WTC11 (cell line): ENCODE measurements at regions not wholly inside any gene's neighbourhood (a gene's known extent, or its start where the extent isn't known, plus 50 kb on each side); places are given as distances from the start of the nearest gene placed in this dataset.

ENCODE experiments used
- ATAC-seq: fragments of 200-7000 bp; cut with Tn5 transposase; 2 replicates; pipeline ENCODE4 v1.10.0; 2021; ENCODE audit warnings: mild to moderate bottlenecking, moderate library complexity
- CTCF ChIA-PET: fragments of 300-600 bp; sonication (Branson Sonifier 250); formaldehyde crosslinking; loops from one replicate; lab custom pipeline; 2021; ENCODE audit warnings: antibody characterized with exemption; lab: Charles Lee
- POLR2A ChIA-PET: fragments of 350-600 bp; sonication (Branson Sonifier 250); formaldehyde crosslinking; loops from one replicate; lab custom pipeline; 2021; ENCODE audit warnings: antibody characterized with exemption; lab: Charles Lee
- DNase-seq: peaks from one replicate; pipeline ENCODE4 v3.0.0; 2021; ENCODE audit warnings: low spot score
- H3K27ac Mint-ChIP-seq: 2 replicates; pipeline ENCODE4 v1.8.0; 2021; ENCODE audit warnings: mixed read lengths
- H3K27me3 Mint-ChIP-seq: 2 replicates; pipeline ENCODE4 v1.8.0; 2021; ENCODE audit warnings: low read depth, mild to moderate bottlenecking, moderate library complexity, mixed read lengths
- H3K36me3 Mint-ChIP-seq: 2 replicates; pipeline ENCODE4 v1.8.0; 2021; ENCODE audit warnings: mixed read lengths
- H3K4me1 Mint-ChIP-seq: 2 replicates; pipeline ENCODE4 v1.8.0; 2022; ENCODE audit warnings: mixed read lengths
- H3K4me3 Mint-ChIP-seq: 2 replicates; pipeline ENCODE4 v1.8.0; 2021; ENCODE audit warnings: mild to moderate bottlenecking, moderate library complexity, mixed read lengths
- H3K9me3 Mint-ChIP-seq: 2 replicates; pipeline ENCODE4 v1.8.0; 2021; ENCODE audit warnings: mixed read lengths
- CBFB ChIP-seq: sonication (generic); formaldehyde crosslinking; IDR thresholded peaks from 2 replicates; pipeline ENCODE4 v1.8.1; 2022; ENCODE audit warnings: mild to moderate bottlenecking, low read depth, missing genetic modification reagents
- CREB1 ChIP-seq: sonication (generic); formaldehyde crosslinking; IDR thresholded peaks from 2 replicates; pipeline ENCODE4 v1.8.0; 2023; ENCODE audit warnings: mild to moderate bottlenecking, missing genetic modification reagents
- ESRRA ChIP-seq: sonication (generic); formaldehyde crosslinking; IDR thresholded peaks from 2 replicates; pipeline ENCODE4 v1.8.1; 2022; ENCODE audit warnings: mild to moderate bottlenecking, missing genetic modification reagents, borderline replicate concordance
- GRHL2 ChIP-seq: fragments of 250-450 bp; sonication (Bioruptor Pico); IDR thresholded peaks from 2 replicates; pipeline ENCODE4 v1.8.0; 2022; ENCODE audit warnings: mild to moderate bottlenecking, moderate library complexity; ENCODE audit not compliant: insufficient replicate concordance, severe bottlenecking
- KAT7 ChIP-seq: sonication (generic); formaldehyde crosslinking; IDR thresholded peaks from 2 replicates; pipeline ENCODE4 v1.8.1; 2023; ENCODE audit warnings: missing genetic modification reagents, mild to moderate bottlenecking, borderline replicate concordance
- NFE2L1 ChIP-seq: sonication (generic); formaldehyde crosslinking; IDR thresholded peaks from 2 replicates; pipeline ENCODE4 v1.8.1; 2023; ENCODE audit warnings: missing genetic modification reagents
- NFYB ChIP-seq: sonication (generic); formaldehyde crosslinking; conservative IDR thresholded peaks from 2 replicates; pipeline ENCODE4 v1.8.0; 2022; ENCODE audit warnings: low read depth, missing genetic modification reagents
- NR1H2 ChIP-seq: sonication (generic); formaldehyde crosslinking; IDR thresholded peaks from 2 replicates; pipeline ENCODE4 v1.9.0; 2021; ENCODE audit warnings: mild to moderate bottlenecking, moderate library complexity, missing genetic modification reagents
- RORB ChIP-seq: fragments of 250-450 bp; sonication (Bioruptor Pico); IDR thresholded peaks from 2 replicates; pipeline ENCODE4 v1.9.0; 2021; ENCODE audit warnings: mild to moderate bottlenecking
- SOX15 ChIP-seq: fragments of 250-450 bp; sonication (Bioruptor Pico); IDR thresholded peaks from 2 replicates; pipeline ENCODE4 v1.9.0; 2021; ENCODE audit warnings: mild to moderate bottlenecking
- TCF7 ChIP-seq: sonication (generic); formaldehyde crosslinking; IDR thresholded peaks from 2 replicates; pipeline ENCODE4 v1.8.0; 2022; ENCODE audit warnings: mild to moderate bottlenecking, low read depth, missing genetic modification reagents, moderate library complexity
- ZBTB21 ChIP-seq: sonication (generic); formaldehyde crosslinking; IDR thresholded peaks from 2 replicates; pipeline ENCODE4 v1.8.1; 2023; ENCODE audit warnings: mild to moderate bottlenecking, missing genetic modification reagents, borderline replicate concordance
- ZNF121 ChIP-seq: sonication (generic); formaldehyde crosslinking; IDR thresholded peaks from 2 replicates; pipeline ENCODE4 v1.8.0; 2023; ENCODE audit warnings: missing genetic modification reagents
- TF ChIP-seq, protein P1 (sequence below): sonication (generic); formaldehyde crosslinking; IDR thresholded peaks from 2 replicates; pipeline ENCODE4 v1.8.1; 2023; ENCODE audit warnings: mild to moderate bottlenecking, missing genetic modification reagents
- TF ChIP-seq, protein P2 (sequence below): fragments of 250-450 bp; sonication (Bioruptor Pico); IDR thresholded peaks from 2 replicates; pipeline ENCODE4 v1.9.0; 2021; ENCODE audit warnings: mild to moderate bottlenecking
- TF ChIP-seq, protein P3 (sequence below): sonication (generic); formaldehyde crosslinking; IDR thresholded peaks from 2 replicates; pipeline ENCODE4 v1.8.0; 2022; ENCODE audit warnings: mild to moderate bottlenecking, missing genetic modification reagents
- TF ChIP-seq, protein P4 (sequence below): sonication (generic); formaldehyde crosslinking; IDR thresholded peaks from 2 replicates; pipeline ENCODE4 v1.8.1; 2022; ENCODE audit warnings: missing genetic modification reagents, borderline replicate concordance
- TF ChIP-seq, protein P5 (sequence below): sonication (generic); formaldehyde crosslinking; IDR thresholded peaks from 2 replicates; pipeline ENCODE4 v1.8.0; 2023; ENCODE audit warnings: mild to moderate bottlenecking, missing genetic modification reagents

DNA sequence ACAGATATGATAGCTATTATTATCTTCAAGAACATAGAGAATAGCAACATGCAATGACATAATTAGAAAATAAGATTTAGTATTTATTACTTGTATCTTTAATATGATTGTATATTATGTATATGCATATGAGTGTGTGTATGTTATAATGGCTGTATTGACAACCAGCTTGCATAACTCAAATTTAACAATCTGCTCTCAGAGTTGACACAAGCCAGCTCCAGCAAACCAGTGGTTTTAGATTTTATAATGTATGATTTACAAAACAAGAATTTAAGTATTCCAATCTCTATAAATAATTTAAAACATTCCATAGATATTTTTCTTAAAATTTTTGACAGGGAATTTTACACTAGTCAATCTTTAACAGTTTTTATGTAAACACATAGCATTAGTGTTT lies 935.9 kb upstream of the EPHA5 start:
- ATAC-seq = no peak
- TF ChIP-seq NFYB (CRISPR knock-in tag) (no peak), NR1H2 (CRISPR knock-in tag) (no peak), ZNF121 (no peak), CBFB (no peak), CREB1 (no peak), TCF7 (CRISPR knock-in tag) (no peak), ZBTB21 (CRISPR knock-in tag) (no peak), KAT7 (CRISPR knock-in tag) (no peak), SOX15 (CRISPR knock-in tag) (no peak), ESRRA (CRISPR knock-in tag) (no peak), GRHL2 (CRISPR knock-in tag) (no peak), RORB (CRISPR knock-in tag) (no peak), NFE2L1 (no peak)
- TF ChIP-seq, protein P1, sequence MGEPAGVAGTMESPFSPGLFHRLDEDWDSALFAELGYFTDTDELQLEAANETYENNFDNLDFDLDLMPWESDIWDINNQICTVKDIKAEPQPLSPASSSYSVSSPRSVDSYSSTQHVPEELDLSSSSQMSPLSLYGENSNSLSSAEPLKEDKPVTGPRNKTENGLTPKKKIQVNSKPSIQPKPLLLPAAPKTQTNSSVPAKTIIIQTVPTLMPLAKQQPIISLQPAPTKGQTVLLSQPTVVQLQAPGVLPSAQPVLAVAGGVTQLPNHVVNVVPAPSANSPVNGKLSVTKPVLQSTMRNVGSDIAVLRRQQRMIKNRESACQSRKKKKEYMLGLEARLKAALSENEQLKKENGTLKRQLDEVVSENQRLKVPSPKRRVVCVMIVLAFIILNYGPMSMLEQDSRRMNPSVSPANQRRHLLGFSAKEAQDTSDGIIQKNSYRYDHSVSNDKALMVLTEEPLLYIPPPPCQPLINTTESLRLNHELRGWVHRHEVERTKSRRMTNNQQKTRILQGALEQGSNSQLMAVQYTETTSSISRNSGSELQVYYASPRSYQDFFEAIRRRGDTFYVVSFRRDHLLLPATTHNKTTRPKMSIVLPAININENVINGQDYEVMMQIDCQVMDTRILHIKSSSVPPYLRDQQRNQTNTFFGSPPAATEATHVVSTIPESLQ (CRISPR knock-in tag) = no peak
- TF ChIP-seq, protein P2, sequence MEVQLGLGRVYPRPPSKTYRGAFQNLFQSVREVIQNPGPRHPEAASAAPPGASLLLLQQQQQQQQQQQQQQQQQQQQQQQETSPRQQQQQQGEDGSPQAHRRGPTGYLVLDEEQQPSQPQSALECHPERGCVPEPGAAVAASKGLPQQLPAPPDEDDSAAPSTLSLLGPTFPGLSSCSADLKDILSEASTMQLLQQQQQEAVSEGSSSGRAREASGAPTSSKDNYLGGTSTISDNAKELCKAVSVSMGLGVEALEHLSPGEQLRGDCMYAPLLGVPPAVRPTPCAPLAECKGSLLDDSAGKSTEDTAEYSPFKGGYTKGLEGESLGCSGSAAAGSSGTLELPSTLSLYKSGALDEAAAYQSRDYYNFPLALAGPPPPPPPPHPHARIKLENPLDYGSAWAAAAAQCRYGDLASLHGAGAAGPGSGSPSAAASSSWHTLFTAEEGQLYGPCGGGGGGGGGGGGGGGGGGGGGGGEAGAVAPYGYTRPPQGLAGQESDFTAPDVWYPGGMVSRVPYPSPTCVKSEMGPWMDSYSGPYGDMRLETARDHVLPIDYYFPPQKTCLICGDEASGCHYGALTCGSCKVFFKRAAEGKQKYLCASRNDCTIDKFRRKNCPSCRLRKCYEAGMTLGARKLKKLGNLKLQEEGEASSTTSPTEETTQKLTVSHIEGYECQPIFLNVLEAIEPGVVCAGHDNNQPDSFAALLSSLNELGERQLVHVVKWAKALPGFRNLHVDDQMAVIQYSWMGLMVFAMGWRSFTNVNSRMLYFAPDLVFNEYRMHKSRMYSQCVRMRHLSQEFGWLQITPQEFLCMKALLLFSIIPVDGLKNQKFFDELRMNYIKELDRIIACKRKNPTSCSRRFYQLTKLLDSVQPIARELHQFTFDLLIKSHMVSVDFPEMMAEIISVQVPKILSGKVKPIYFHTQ (CRISPR knock-in tag) = no peak
- TF ChIP-seq, protein P3, sequence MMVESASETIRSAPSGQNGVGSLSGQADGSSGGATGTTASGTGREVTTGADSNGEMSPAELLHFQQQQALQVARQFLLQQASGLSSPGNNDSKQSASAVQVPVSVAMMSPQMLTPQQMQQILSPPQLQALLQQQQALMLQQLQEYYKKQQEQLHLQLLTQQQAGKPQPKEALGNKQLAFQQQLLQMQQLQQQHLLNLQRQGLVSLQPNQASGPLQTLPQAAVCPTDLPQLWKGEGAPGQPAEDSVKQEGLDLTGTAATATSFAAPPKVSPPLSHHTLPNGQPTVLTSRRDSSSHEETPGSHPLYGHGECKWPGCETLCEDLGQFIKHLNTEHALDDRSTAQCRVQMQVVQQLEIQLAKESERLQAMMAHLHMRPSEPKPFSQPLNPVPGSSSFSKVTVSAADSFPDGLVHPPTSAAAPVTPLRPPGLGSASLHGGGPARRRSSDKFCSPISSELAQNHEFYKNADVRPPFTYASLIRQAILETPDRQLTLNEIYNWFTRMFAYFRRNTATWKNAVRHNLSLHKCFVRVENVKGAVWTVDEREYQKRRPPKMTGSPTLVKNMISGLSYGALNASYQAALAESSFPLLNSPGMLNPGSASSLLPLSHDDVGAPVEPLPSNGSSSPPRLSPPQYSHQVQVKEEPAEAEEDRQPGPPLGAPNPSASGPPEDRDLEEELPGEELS = no peak
- TF ChIP-seq, protein P4, sequence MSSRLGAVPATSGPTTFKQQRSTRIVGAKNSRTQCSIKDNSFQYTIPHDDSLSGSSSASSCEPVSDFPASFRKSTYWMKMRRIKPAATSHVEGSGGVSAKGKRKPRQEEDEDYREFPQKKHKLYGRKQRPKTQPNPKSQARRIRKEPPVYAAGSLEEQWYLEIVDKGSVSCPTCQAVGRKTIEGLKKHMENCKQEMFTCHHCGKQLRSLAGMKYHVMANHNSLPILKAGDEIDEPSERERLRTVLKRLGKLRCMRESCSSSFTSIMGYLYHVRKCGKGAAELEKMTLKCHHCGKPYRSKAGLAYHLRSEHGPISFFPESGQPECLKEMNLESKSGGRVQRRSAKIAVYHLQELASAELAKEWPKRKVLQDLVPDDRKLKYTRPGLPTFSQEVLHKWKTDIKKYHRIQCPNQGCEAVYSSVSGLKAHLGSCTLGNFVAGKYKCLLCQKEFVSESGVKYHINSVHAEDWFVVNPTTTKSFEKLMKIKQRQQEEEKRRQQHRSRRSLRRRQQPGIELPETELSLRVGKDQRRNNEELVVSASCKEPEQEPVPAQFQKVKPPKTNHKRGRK = no peak
- TF ChIP-seq, protein P5, sequence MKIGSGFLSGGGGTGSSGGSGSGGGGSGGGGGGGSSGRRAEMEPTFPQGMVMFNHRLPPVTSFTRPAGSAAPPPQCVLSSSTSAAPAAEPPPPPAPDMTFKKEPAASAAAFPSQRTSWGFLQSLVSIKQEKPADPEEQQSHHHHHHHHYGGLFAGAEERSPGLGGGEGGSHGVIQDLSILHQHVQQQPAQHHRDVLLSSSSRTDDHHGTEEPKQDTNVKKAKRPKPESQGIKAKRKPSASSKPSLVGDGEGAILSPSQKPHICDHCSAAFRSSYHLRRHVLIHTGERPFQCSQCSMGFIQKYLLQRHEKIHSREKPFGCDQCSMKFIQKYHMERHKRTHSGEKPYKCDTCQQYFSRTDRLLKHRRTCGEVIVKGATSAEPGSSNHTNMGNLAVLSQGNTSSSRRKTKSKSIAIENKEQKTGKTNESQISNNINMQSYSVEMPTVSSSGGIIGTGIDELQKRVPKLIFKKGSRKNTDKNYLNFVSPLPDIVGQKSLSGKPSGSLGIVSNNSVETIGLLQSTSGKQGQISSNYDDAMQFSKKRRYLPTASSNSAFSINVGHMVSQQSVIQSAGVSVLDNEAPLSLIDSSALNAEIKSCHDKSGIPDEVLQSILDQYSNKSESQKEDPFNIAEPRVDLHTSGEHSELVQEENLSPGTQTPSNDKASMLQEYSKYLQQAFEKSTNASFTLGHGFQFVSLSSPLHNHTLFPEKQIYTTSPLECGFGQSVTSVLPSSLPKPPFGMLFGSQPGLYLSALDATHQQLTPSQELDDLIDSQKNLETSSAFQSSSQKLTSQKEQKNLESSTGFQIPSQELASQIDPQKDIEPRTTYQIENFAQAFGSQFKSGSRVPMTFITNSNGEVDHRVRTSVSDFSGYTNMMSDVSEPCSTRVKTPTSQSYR = no peak
- TF ChIP-seq, all 79 proteins: peak for 0
- Mint-ChIP-seq H3K27ac (no peak overlapping the region), H3K4me1 (peaks cover 11% of the 10 kb centered on the region), H3K4me3 (no peak overlapping the region), H3K36me3 (no peaks in the 10 kb centered on the region), H3K27me3 (no peaks in the 10 kb centered on the region), H3K9me3 (no peaks in the 10 kb centered on the region)
- POLR2A ChIA-PET = no interaction called here
- DNase-seq = no peak
- CTCF ChIA-PET = no interaction called here
